ENCODE measurements at regions not wholly inside any gene's neighbourhood (a gene's known extent, or its start where the extent isn't known, plus 50 kb on each side); places are given as distances from the start of the nearest gene placed in this dataset.

DNA sequence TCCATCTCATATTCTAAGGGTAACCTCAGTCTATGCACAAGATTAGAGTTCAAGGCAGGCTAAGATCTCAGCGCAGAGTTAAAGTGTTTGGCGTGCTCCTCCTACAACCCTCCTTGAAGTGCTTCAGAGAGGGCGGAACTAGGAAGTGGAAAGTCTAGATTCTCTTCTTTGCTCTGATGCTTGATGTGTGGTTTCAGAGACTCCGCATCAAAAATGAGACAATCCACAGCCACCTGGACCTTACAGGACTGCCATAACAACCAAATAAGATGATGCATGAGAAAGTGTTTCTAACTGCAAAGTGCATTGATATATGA lies 161.3 kb upstream of the ATP11B start:
- 93 to 94% methylated on average over 4 of the region's 4 CpGs for WGBS, 2 donors
- Histone ChIP-seq H3K4me3 (no peak overlapping the region), H3K9me3 (no peaks in the 10 kb centered on the region), H3K36me3 (replicated peaks in 1 of 2; ENCODE audit: insufficient read depth in 1 of 2, low read depth in 2 of 2) (no peaks in the 10 kb centered on the region), H3K27me3 (no peaks in the 10 kb centered on the region), H3K27ac (no peak overlapping the region), H3K4me1 (peaks cover 4% of the 10 kb centered on the region)
- DNase-seq (no peak), ATAC-seq (no peak)
- intact Hi-C loops (cut with DNase I): no loop called here
- no peak for TF ChIP-seq POLR2A (IDR thresholded peaks at IDR 0.05)
- TF ChIP-seq, protein P1, sequence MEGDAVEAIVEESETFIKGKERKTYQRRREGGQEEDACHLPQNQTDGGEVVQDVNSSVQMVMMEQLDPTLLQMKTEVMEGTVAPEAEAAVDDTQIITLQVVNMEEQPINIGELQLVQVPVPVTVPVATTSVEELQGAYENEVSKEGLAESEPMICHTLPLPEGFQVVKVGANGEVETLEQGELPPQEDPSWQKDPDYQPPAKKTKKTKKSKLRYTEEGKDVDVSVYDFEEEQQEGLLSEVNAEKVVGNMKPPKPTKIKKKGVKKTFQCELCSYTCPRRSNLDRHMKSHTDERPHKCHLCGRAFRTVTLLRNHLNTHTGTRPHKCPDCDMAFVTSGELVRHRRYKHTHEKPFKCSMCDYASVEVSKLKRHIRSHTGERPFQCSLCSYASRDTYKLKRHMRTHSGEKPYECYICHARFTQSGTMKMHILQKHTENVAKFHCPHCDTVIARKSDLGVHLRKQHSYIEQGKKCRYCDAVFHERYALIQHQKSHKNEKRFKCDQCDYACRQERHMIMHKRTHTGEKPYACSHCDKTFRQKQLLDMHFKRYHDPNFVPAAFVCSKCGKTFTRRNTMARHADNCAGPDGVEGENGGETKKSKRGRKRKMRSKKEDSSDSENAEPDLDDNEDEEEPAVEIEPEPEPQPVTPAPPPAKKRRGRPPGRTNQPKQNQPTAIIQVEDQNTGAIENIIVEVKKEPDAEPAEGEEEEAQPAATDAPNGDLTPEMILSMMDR (IDR thresholded peaks at IDR 0.05): no peak

DNA sequence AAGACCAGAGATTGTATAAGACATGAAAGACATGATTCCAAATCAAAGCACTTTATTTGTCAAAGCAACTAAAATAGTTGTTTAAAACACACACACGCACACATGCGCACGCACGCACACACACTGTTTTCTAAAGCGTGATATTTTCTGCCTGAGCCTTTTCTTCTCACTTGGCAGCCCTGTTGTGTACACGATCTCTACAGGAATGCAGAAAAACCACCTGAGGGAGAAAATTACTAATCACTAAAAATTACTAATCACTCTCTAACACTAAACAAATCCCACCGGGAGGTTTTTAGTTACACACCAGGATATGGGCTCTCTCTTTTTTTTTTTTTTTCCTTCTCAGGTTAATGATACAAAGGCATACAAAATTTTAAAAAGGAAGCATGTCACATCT lies 160.1 kb upstream of the ATP11B start:
- WGBS, 2 donors: 46 to 63% methylated on average over 7 of the region's 7 CpGs
- no peaks in the 10 kb centered on the region for H3K9me3 ChIP-seq
- intact Hi-C loops (cut with DNase I): no loop called here
- H3K4me3 ChIP-seq: no peak overlapping the region
- TF ChIP-seq, protein P1 (IDR thresholded peaks at IDR 0.05): no peak
- no peak for TF ChIP-seq POLR2A (IDR thresholded peaks at IDR 0.05)
- no peak overlapping the region for H3K27ac ChIP-seq
- H3K36me3 ChIP-seq (replicated peaks in 1 of 2; ENCODE audit: insufficient read depth in 1 of 2, low read depth in 2 of 2): no peaks in the 10 kb centered on the region
- ATAC-seq (no peak), DNase-seq (no peak)
- no peaks in the 10 kb centered on the region for H3K4me1 ChIP-seq
- no peaks in the 10 kb centered on the region for H3K27me3 ChIP-seq

DNA sequence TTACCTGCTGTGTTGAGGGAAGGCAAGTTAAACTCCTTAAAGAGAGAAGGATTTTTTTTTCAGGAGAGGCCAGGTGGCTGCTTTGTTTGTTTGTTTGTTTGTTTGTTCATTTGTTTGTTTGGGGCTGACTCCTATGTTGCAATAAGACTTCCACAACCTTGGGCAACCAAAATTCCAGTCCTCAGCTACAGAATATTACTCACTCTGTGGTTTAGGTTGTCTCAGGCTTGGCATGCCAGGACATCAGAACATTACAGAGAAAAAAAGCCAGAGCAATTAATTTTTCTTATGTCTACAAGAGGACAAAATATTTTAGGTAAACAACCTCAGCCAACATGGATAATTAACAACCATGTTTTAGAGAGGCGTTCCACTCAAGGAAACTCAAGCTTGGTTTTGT lies 156.7 kb upstream of the ATP11B start:
- Histone ChIP-seq H3K36me3 (replicated peaks in 1 of 2; ENCODE audit: insufficient read depth in 1 of 2, low read depth in 2 of 2) (no peaks in the 10 kb centered on the region), H3K4me3 (no peak overlapping the region), H3K9me3 (no peaks in the 10 kb centered on the region), H3K4me1 (no peaks in the 10 kb centered on the region), H3K27me3 (no peaks in the 10 kb centered on the region), H3K27ac (no peak overlapping the region)
- intact Hi-C loops (cut with DNase I): no loop called here
- no peak for TF ChIP-seq POLR2A (IDR thresholded peaks at IDR 0.05)
- TF ChIP-seq, protein P1 (IDR thresholded peaks at IDR 0.05): no peak
- ATAC-seq (no peak), DNase-seq (no peak)
- WGBS, 2 donors: 42 to 46% methylated on average over 1 of the region's 1 CpG

DNA sequence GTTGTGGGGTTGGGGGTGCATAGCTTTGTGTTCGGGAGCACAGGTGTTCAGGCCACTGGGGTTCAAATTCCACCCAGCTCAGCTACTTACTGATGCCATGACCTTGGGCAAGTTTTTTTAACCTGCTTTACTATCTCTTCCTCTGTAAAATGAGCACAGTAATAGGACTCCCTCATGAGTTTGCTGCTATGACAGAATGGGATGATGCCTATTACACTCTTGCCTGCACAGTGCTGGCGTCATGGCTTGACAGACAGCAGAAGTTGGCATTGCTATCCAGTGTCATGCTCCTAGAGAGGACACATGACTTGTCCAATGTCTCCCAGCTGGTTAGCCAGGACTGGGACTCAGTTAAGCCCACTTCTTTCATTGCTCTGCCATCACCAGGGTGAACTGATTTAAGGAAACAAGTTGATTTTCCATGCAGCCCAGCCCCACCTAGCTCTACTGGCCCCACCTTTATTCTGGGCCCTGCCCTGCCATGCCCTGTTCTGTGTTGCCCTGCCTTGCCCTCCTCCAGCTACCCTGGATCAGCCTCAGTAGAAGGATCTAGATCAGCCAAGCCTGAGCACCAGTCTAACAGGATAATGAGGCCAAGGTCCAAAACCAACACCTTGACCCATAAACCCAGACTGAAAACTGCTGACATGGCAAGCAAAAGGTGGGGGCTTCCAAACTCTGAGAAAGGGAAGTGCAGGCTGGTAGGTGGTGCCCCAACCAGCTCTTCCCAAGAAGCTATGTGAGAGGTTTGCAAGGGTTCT lies 155.8 kb upstream of the ATP11B start:
- no peak overlapping the region for H3K27ac ChIP-seq
- no peak for TF ChIP-seq POLR2A (IDR thresholded peaks at IDR 0.05)
- TF ChIP-seq, protein P1 (IDR thresholded peaks at IDR 0.05): no peak
- no peaks in the 10 kb centered on the region for H3K27me3 ChIP-seq
- WGBS, 2 donors: 36 to 60% methylated on average over 2 of the region's 2 CpGs
- H3K9me3 ChIP-seq: no peaks in the 10 kb centered on the region
- DNase-seq: no peak
- H3K4me3 ChIP-seq: no peak overlapping the region
- H3K4me1 ChIP-seq: no peaks in the 10 kb centered on the region
- no peak for ATAC-seq
- intact Hi-C loops (cut with DNase I): no loop called here
- no peaks in the 10 kb centered on the region for H3K36me3 ChIP-seq (replicated peaks in 1 of 2; ENCODE audit: insufficient read depth in 1 of 2, low read depth in 2 of 2)

DNA sequence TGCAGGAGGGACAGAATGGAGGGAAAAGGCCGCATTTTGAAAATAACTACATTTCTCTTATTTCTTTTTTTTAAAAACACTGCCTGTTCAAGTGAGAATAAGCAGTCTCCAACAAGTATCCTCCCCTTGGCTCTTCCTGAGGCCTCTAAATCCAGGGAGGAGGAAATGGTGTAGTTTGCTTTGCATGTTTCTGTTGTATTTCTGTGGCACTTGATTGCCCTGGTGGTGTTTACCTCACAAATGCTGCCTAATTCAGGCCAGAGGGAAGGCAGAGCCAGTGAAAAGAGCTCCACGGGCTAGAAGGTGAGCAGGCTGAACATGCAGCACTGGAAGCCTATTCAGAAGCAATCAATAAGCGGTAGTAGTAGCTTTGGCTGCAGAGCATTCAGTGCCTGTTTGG lies 149.3 kb upstream of the ATP11B start:
- no peak for DNase-seq
- H3K4me1 ChIP-seq: no peaks in the 10 kb centered on the region
- intact Hi-C loops (cut with DNase I): no loop called here
- no peak for ATAC-seq
- no peaks in the 10 kb centered on the region for H3K9me3 ChIP-seq
- H3K4me3 ChIP-seq: no peak overlapping the region
- TF ChIP-seq, protein P1 (IDR thresholded peaks at IDR 0.05): no peak
- TF ChIP-seq POLR2A (IDR thresholded peaks at IDR 0.05): no peak
- WGBS, 2 donors: 79 to 83% methylated on average over 3 of the region's 3 CpGs
- H3K36me3 ChIP-seq (replicated peaks in 1 of 2; ENCODE audit: insufficient read depth in 1 of 2, low read depth in 2 of 2): no peaks in the 10 kb centered on the region
- no peak overlapping the region for H3K27ac ChIP-seq
- H3K27me3 ChIP-seq: no peaks in the 10 kb centered on the region

Data from body of pancreas (tissue), 4 donors.